ENCODE measurements at regions not wholly inside any gene's neighbourhood (a gene's known extent, or its start where the extent isn't known, plus 50 kb on each side); places are given as distances from the start of the nearest gene placed in this dataset.
"Not testable (repeated sequence)": the region's sequence is repeated elsewhere in the genome, so short reads cannot be mapped to it uniquely, and the experiment has no call there.

DNA sequence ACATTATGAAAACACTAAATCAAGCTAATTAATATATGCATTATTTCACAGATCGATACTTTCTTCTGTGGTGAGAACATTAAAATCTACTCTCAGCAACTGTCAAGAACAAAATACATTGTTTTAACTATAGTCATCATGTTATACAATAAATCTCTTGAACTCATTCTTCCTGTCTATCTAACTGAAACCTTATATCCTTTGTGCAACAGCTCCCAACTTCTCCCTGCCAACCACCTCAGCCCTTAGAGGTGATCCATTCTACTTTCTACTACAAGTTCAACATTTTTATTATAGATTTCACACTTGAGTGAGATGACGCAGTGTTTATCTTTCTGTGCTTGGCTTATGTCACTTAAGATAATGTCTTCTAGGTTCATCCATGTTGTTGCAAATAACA is 535.2 kb upstream of the CRIM1 start:
- H3K27me3 ChIP-seq = no peaks in the 10 kb centered on the region
- H3K4me1 ChIP-seq = no peaks in the 10 kb centered on the region

DNA sequence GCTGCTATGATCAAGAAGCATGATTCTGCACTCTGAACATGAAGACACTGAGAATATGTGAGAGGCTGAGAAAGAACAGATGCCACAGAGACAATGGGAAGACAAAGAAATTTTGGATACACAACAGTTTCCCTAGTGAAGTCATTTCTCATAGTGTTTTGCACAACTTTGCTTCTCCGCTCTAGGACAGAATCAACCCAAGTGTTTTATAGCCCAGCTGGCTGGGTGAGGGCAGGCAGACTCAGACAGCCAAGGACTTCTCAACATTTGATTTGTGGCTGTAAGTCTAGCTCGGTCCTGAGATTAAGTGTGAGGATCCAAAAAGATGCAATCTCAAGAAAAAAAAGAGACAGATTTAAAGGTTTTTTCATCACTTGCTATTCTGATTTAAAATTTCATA is 536.5 kb upstream of the CRIM1 start:
- H3K9me3 ChIP-seq = no peaks in the 10 kb centered on the region
- DNase-seq = no peak
- no peak overlapping the region for H3K27ac ChIP-seq
- H3K27me3 ChIP-seq = no peaks in the 10 kb centered on the region
- TF ChIP-seq, protein P1, sequence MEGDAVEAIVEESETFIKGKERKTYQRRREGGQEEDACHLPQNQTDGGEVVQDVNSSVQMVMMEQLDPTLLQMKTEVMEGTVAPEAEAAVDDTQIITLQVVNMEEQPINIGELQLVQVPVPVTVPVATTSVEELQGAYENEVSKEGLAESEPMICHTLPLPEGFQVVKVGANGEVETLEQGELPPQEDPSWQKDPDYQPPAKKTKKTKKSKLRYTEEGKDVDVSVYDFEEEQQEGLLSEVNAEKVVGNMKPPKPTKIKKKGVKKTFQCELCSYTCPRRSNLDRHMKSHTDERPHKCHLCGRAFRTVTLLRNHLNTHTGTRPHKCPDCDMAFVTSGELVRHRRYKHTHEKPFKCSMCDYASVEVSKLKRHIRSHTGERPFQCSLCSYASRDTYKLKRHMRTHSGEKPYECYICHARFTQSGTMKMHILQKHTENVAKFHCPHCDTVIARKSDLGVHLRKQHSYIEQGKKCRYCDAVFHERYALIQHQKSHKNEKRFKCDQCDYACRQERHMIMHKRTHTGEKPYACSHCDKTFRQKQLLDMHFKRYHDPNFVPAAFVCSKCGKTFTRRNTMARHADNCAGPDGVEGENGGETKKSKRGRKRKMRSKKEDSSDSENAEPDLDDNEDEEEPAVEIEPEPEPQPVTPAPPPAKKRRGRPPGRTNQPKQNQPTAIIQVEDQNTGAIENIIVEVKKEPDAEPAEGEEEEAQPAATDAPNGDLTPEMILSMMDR (IDR thresholded peaks at IDR 0.05) = no peak
- no peak for TF ChIP-seq POLR2A (IDR thresholded peaks at IDR 0.05)
- no peak overlapping the region for H3K4me3 ChIP-seq
- H3K4me1 ChIP-seq = no peaks in the 10 kb centered on the region
- no peaks in the 10 kb centered on the region for H3K36me3 ChIP-seq

More for the DNA sequence above, 535.2 kb upstream of the CRIM1 start:
- TF ChIP-seq, protein P1 (IDR thresholded peaks at IDR 0.05) = no peak
- no peak for TF ChIP-seq POLR2A (IDR thresholded peaks at IDR 0.05)
- Histone ChIP-seq H3K27ac (no peak overlapping the region), H3K36me3 (no peaks in the 10 kb centered on the region), H3K9me3 (no peaks in the 10 kb centered on the region), H3K4me3 (no peak overlapping the region)
- no peak for DNase-seq

DNA sequence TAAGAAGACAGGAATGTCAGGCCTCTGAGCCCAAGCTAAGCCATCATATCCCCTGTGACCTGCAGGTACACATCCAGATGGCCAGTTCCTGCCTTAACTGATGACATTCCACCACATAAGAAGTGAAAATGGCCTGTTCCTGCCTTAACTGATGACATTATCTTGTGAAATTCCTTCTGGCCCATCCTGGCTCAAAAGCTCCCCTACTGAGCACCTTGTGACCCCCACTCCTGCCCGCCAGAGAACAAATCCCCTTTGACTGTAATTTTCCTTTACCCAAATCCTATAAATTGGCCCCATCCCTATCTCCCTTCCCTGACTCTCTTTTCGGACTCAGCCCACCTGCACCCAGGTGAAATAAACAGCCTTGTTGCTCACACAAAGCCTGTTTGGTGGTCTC is 537.2 kb upstream of the CRIM1 start:
- DNase-seq, H3K4me1 ChIP-seq, H3K36me3 ChIP-seq, H3K27ac ChIP-seq, H3K4me3 ChIP-seq, H3K27me3 ChIP-seq, H3K9me3 ChIP-seq: not testable (repeated sequence)

DNA sequence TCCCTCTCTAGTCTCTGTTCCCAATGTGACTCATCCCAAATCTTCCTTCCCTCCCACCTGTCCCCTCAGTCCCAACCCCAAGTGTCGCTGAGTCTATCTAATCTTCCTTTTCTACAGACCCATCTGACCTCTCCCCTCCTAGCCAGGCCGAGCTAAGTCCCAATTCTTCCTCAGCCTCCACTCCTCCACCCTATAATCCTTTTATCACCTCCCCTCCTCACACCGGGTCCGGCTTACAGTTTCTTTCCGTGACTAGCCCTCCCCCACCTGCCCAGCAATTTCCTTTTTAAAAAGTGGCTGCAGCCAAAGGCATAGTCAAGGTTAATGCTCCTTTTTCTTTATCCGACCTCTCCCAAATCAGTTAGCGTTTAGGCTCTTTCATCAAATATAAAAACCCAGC is 541.0 kb upstream of the CRIM1 start:
- not testable (repeated sequence) for H3K4me1 ChIP-seq, H3K27ac ChIP-seq, H3K36me3 ChIP-seq, H3K4me3 ChIP-seq, DNase-seq, H3K9me3 ChIP-seq, H3K27me3 ChIP-seq

DNA sequence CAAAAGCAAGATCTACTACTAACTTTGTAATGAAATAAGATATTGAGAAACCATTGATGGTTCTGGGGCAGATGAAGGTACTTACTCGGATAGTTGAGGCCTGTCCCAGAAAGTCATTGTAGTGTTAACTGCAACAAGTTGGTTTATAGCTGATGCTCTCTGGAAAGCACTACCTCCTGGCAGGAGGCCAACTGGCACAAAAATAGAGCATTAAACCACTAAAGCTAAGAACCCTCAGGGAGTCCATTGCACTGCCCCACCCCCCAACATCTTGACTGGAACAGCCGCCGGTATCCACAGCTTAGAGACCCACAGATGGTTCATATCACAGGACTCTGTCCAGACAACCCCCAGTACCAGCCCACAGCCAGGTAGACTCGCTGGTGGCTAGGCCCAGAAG is 552.5 kb upstream of the CRIM1 start:
- Histone ChIP-seq H3K27ac (no peak overlapping the region), H3K36me3 (no peaks in the 10 kb centered on the region), H3K9me3 (no peaks in the 10 kb centered on the region), H3K27me3 (no peaks in the 10 kb centered on the region), H3K4me3 (no peak overlapping the region), H3K4me1 (no peaks in the 10 kb centered on the region)
- no peak for DNase-seq
- TF ChIP-seq, protein P1 (IDR thresholded peaks at IDR 0.05) = no peak
- no peak for TF ChIP-seq POLR2A (IDR thresholded peaks at IDR 0.05)

DNA sequence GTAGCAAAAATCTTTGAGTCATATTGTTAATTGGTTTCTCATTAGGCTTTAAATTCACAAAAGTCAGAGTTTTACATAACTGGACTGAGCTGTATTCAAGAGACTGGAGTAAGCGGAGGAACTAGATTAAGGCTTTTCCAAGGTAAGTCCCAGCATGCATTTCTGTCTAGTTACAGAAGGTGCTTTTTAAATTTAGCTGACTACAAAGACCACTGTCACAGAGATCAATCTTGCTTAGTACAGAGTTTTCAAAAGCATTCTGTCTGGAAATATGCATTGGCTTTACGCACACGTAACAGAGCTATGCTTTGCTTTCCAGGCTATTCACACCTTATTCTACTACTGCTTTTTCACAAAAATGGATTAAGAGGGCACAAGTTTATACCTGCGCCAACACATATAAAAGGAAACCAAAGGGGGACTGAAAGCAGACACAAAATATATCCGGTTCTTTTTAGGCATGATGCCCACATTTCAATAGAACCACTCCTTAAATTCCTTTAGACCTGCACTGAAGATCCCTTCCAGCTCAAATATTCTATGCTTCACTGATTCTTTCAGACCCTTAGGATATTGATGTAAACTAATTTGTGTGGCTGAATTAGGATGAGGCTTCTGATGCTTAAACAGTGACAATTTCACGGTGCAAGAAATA is 560.7 kb upstream of the CRIM1 start:
- Histone ChIP-seq H3K4me1 (no peaks in the 10 kb centered on the region), H3K36me3 (no peaks in the 10 kb centered on the region), H3K9me3 (no peaks in the 10 kb centered on the region), H3K27ac (no peak overlapping the region), H3K27me3 (no peaks in the 10 kb centered on the region), H3K4me3 (no peak overlapping the region)
- no peak for DNase-seq
- TF ChIP-seq, protein P1 (IDR thresholded peaks at IDR 0.05) = no peak
- TF ChIP-seq POLR2A (IDR thresholded peaks at IDR 0.05) = no peak

DNA sequence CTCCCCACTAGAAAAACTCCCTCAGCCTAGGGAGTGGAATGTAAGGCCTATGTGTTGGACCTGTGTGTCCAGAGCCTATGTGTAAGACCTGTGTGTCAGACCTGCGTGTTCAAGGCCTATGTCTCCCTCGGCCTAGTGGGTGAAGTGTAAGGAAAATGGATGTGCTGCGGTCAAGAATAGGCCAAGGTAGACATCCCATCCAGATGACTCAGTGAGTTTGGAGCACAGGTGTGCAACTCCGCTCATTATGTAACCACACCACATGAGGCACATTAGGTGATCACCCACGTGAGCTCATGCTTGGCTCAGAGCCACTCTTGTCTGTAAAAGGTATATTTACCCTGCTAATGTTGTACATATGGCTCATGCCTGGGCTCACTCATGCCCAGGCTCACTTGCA is 565.3 kb upstream of the CRIM1 start:
- Histone ChIP-seq H3K27me3 (no peaks in the 10 kb centered on the region), H3K27ac (no peak overlapping the region), H3K4me3 (no peak overlapping the region), H3K9me3 (no peaks in the 10 kb centered on the region), H3K36me3 (no peaks in the 10 kb centered on the region), H3K4me1 (no peaks in the 10 kb centered on the region)
- TF ChIP-seq POLR2A (IDR thresholded peaks at IDR 0.05) = no peak
- TF ChIP-seq, protein P1 (IDR thresholded peaks at IDR 0.05) = no peak
- DNase-seq = no peak
